Duodenal mucosa (tissue), 2 donors: ENCODE measurements at regions not wholly inside any gene's neighbourhood (a gene's known extent, or its start where the extent isn't known, plus 50 kb on each side); places are given as distances from the start of the nearest gene placed in this dataset.

Source experiments
- H3K27ac ChIP-seq: one replicate; pipeline ENCODE4 v1.7.0; 2013; ENCODE audit warnings: low read depth, low read length
- H3K27me3 ChIP-seq, 2 donors: one replicate each; pipeline ENCODE4 v1.7.0; 2013; ENCODE audit warnings: low read length in 2 of 2, control low read depth in 1 of 2; ENCODE audit not compliant: insufficient read depth in 2 of 2, control insufficient read depth in 1 of 2
- H3K36me3 ChIP-seq, 2 donors: one replicate each; pipeline ENCODE4 v1.7.0; 2013; ENCODE audit warnings: low read length in 2 of 2, control low read depth in 1 of 2; ENCODE audit not compliant: insufficient read depth in 2 of 2, control insufficient read depth in 1 of 2
- H3K4me1 ChIP-seq, 2 donors: one replicate each; pipeline ENCODE4 v1.7.0; 2013; ENCODE audit warnings: low read length in 2 of 2, control low read depth in 1 of 2; ENCODE audit not compliant: insufficient read depth in 2 of 2, control insufficient read depth in 1 of 2
- H3K4me3 ChIP-seq, 2 donors: one replicate each; pipeline ENCODE4 v1.7.0; 2013; ENCODE audit warnings: low read length in 2 of 2, low read depth in 1 of 2
- H3K9ac ChIP-seq, 2 donors: one replicate each; pipeline ENCODE4 v1.7.0; 2013; ENCODE audit warnings: low read length in 2 of 2, low read depth in 1 of 2
- H3K9me3 ChIP-seq, 2 donors: one replicate each; pipeline ENCODE4 v1.7.0; 2013; ENCODE audit warnings: low read length in 2 of 2, control low read depth in 1 of 2; ENCODE audit not compliant: control insufficient read depth in 1 of 2

- Histone ChIP-seq H3K27me3 (no peaks in the 10 kb centered on the region), H3K27ac (no peak overlapping the region), H3K4me3 (no peak overlapping the region), H3K36me3 (no peaks in the 10 kb centered on the region), H3K9ac (no peak overlapping the region), H3K9me3 (no peaks in the 10 kb centered on the region), H3K4me1 (no peaks in the 10 kb centered on the region)
Observed at GRCh38 chr2:188869550-188869949, 104.6 kb upstream of the COL3A1 start.

- no peaks in the 10 kb centered on the region for H3K27me3 ChIP-seq
- no peak overlapping the region for H3K4me3 ChIP-seq
- H3K27ac ChIP-seq: no peak overlapping the region
- H3K4me1 ChIP-seq: no peaks in the 10 kb centered on the region
- no peaks in the 10 kb centered on the region for H3K9me3 ChIP-seq
- no peak overlapping the region for H3K9ac ChIP-seq
- H3K36me3 ChIP-seq: no peaks in the 10 kb centered on the region
Observed at GRCh38 chr2:188870289-188870688, 103.9 kb upstream of the COL3A1 start.

- Histone ChIP-seq H3K27me3 (no peaks in the 10 kb centered on the region), H3K4me1 (no peaks in the 10 kb centered on the region), H3K9ac (no peak overlapping the region), H3K4me3 (no peak overlapping the region), H3K27ac (no peak overlapping the region), H3K9me3 (no peaks in the 10 kb centered on the region), H3K36me3 (no peaks in the 10 kb centered on the region)
Observed at GRCh38 chr2:188875104-188875503, 99.1 kb upstream of the COL3A1 start.

GRCh38 chr2:188878716-188879115, 95.5 kb upstream of the COL3A1 start:
- Histone ChIP-seq H3K27ac (no peak overlapping the region), H3K36me3 (no peaks in the 10 kb centered on the region), H3K4me3 (no peak overlapping the region), H3K27me3 (no peaks in the 10 kb centered on the region), H3K9ac (no peak overlapping the region), H3K9me3 (no peaks in the 10 kb centered on the region), H3K4me1 (no peaks in the 10 kb centered on the region)

GRCh38 chr2:188880740-188881139, 93.4 kb upstream of the COL3A1 start:
- Histone ChIP-seq H3K9ac (no peak overlapping the region), H3K27me3 (no peaks in the 10 kb centered on the region), H3K4me1 (no peaks in the 10 kb centered on the region), H3K4me3 (no peak overlapping the region), H3K9me3 (no peaks in the 10 kb centered on the region), H3K27ac (no peak overlapping the region), H3K36me3 (no peaks in the 10 kb centered on the region)

GRCh38 chr2:188881434-188881833, 92.7 kb upstream of the COL3A1 start:
- Histone ChIP-seq H3K9me3 (no peaks in the 10 kb centered on the region), H3K4me3 (no peak overlapping the region), H3K36me3 (no peaks in the 10 kb centered on the region), H3K4me1 (no peaks in the 10 kb centered on the region), H3K27me3 (no peaks in the 10 kb centered on the region), H3K27ac (no peak overlapping the region), H3K9ac (no peak overlapping the region)

- Histone ChIP-seq H3K36me3 (no peaks in the 10 kb centered on the region), H3K27me3 (no peaks in the 10 kb centered on the region), H3K9ac (no peak overlapping the region), H3K4me3 (peak overlapping the region in 1 of 2 donors; percentile 7), H3K27ac (no peak overlapping the region), H3K9me3 (peaks cover 0 to 7% of the 10 kb centered on the region in 2 donors), H3K4me1 (no peaks in the 10 kb centered on the region)
Observed at GRCh38 chr2:188884046-188884445, 90.1 kb upstream of the COL3A1 start.

GRCh38 chr2:188884517-188884916, 89.7 kb upstream of the COL3A1 start:
- Histone ChIP-seq H3K9ac (no peak overlapping the region), H3K36me3 (no peaks in the 10 kb centered on the region), H3K27me3 (no peaks in the 10 kb centered on the region), H3K4me3 (no peak overlapping the region), H3K9me3 (peaks cover 0 to 9% of the 10 kb centered on the region in 2 donors), H3K4me1 (no peaks in the 10 kb centered on the region), H3K27ac (no peak overlapping the region)

GRCh38 chr2:188889187-188889586, 85.0 kb upstream of the COL3A1 start:
- Histone ChIP-seq H3K9ac (no peak overlapping the region), H3K4me1 (no peaks in the 10 kb centered on the region), H3K4me3 (no peak overlapping the region), H3K9me3 (peaks cover 0 to 9% of the 10 kb centered on the region in 2 donors), H3K27ac (no peak overlapping the region), H3K36me3 (no peaks in the 10 kb centered on the region), H3K27me3 (no peaks in the 10 kb centered on the region)

GRCh38 chr2:188890755-188891154, 83.4 kb upstream of the COL3A1 start:
- H3K9me3 ChIP-seq: peaks cover 0 to 9% of the 10 kb centered on the region in 2 donors
- no peaks in the 10 kb centered on the region for H3K4me1 ChIP-seq
- H3K9ac ChIP-seq: no peak overlapping the region
- H3K27ac ChIP-seq: no peak overlapping the region
- no peaks in the 10 kb centered on the region for H3K36me3 ChIP-seq
- no peak overlapping the region for H3K4me3 ChIP-seq
- no peaks in the 10 kb centered on the region for H3K27me3 ChIP-seq

GRCh38 chr2:188892636-188893035, 81.5 kb upstream of the COL3A1 start:
- Histone ChIP-seq H3K27me3 (no peaks in the 10 kb centered on the region), H3K27ac (no peak overlapping the region), H3K4me1 (no peaks in the 10 kb centered on the region), H3K4me3 (no peak overlapping the region), H3K9ac (no peak overlapping the region), H3K36me3 (no peaks in the 10 kb centered on the region), H3K9me3 (peaks cover 0 to 9% of the 10 kb centered on the region in 2 donors)
